ENCODE measurements at regions not wholly inside any gene's neighbourhood (a gene's known extent, or its start where the extent isn't known, plus 50 kb on each side); places are given as distances from the start of the nearest gene placed in this dataset.

GRCh38 chrX:124820738-124821137 lies 474.4 kb downstream of the SH2D1A start:
- DNase-seq (ENCODE audit: low read depth in 1 of 2, low spot score in 1 of 2), result no peak

- DNase-seq (ENCODE audit: low read depth in 1 of 2, low spot score in 1 of 2), result no peak
Observed at GRCh38 chrX:124827258-124827845, 481.0 kb downstream of the SH2D1A start.

GRCh38 chrX:124829930-124830329 lies 483.6 kb downstream of the SH2D1A start:
- DNase-seq (ENCODE audit: low read depth in 1 of 2, low spot score in 1 of 2), result no peak

GRCh38 chrX:124836786-124837185 lies 482.9 kb upstream of the TEX13C start:
- no peak for DNase-seq (ENCODE audit: low read depth in 1 of 2, low spot score in 1 of 2)

GRCh38 chrX:124842205-124842604 lies 477.5 kb upstream of the TEX13C start:
- DNase-seq (ENCODE audit: low read depth in 1 of 2, low spot score in 1 of 2), result no peak

GRCh38 chrX:124860736-124861135 lies 458.9 kb upstream of the TEX13C start:
- no peak for DNase-seq (ENCODE audit: low read depth in 1 of 2, low spot score in 1 of 2)

GRCh38 chrX:124862301-124862700 lies 457.4 kb upstream of the TEX13C start:
- no peak for DNase-seq (ENCODE audit: low read depth in 1 of 2, low spot score in 1 of 2)

GRCh38 chrX:124863303-124863702 lies 456.4 kb upstream of the TEX13C start:
- no peak for DNase-seq (ENCODE audit: low read depth in 1 of 2, low spot score in 1 of 2)

GRCh38 chrX:124887572-124887971 lies 432.1 kb upstream of the TEX13C start:
- DNase-seq (ENCODE audit: low read depth in 1 of 2, low spot score in 1 of 2), result no peak

- no peak for DNase-seq (ENCODE audit: low read depth in 1 of 2, low spot score in 1 of 2)
Observed at GRCh38 chrX:124895947-124896346, 423.7 kb upstream of the TEX13C start.

- DNase-seq (ENCODE audit: low read depth in 1 of 2, low spot score in 1 of 2), result no peak
Observed at GRCh38 chrX:124902953-124903352, 416.7 kb upstream of the TEX13C start.

- no peak for DNase-seq (ENCODE audit: low read depth in 1 of 2, low spot score in 1 of 2)
Observed at GRCh38 chrX:124910611-124911010, 409.1 kb upstream of the TEX13C start.

- DNase-seq (ENCODE audit: low read depth in 1 of 2, low spot score in 1 of 2), result no peak
Observed at GRCh38 chrX:124917011-124917410, 402.7 kb upstream of the TEX13C start.

- DNase-seq (ENCODE audit: low read depth in 1 of 2, low spot score in 1 of 2), result no peak
Observed at GRCh38 chrX:124925681-124926080, 394.0 kb upstream of the TEX13C start.

GRCh38 chrX:124931241-124931640 lies 388.4 kb upstream of the TEX13C start:
- DNase-seq (ENCODE audit: low read depth in 1 of 2, low spot score in 1 of 2), result no peak

GRCh38 chrX:124931958-124932357 lies 387.7 kb upstream of the TEX13C start:
- DNase-seq (ENCODE audit: low read depth in 1 of 2, low spot score in 1 of 2), result no peak

GRCh38 chrX:124938715-124939114 lies 381.0 kb upstream of the TEX13C start:
- DNase-seq (ENCODE audit: low read depth in 1 of 2, low spot score in 1 of 2), result no peak

GRCh38 chrX:124940531-124940930 lies 379.1 kb upstream of the TEX13C start:
- no peak for DNase-seq (ENCODE audit: low read depth in 1 of 2, low spot score in 1 of 2)

- DNase-seq (ENCODE audit: low read depth in 1 of 2, low spot score in 1 of 2), result no peak
Observed at GRCh38 chrX:124954402-124954801, 365.3 kb upstream of the TEX13C start.

GRCh38 chrX:124960454-124960853 lies 359.2 kb upstream of the TEX13C start:
- no peak for DNase-seq (ENCODE audit: low read depth in 1 of 2, low spot score in 1 of 2)

GRCh38 chrX:124963717-124964116 lies 356.0 kb upstream of the TEX13C start, which contains the start of gene TENM1:
TSS of gene TENM1 (minus strand) at chrX:124963817.
- DNase-seq (ENCODE audit: low read depth in 1 of 2, low spot score in 1 of 2), result no peak

GRCh38 chrX:124975456-124975855 lies 344.2 kb upstream of the TEX13C start:
- no peak for DNase-seq (ENCODE audit: low read depth in 1 of 2, low spot score in 1 of 2)

- DNase-seq (ENCODE audit: low read depth in 1 of 2, low spot score in 1 of 2), result no peak
Observed at GRCh38 chrX:124981420-124981819, 338.3 kb upstream of the TEX13C start.

Measured in stimulated activated CD4-positive, alpha-beta T cell treated with anti-CD3 and anti-CD28 coated beads, Interleukin-15, amount 100 ng/mL, for 1 hour (primary cell).